ENCODE measurements at regions not wholly inside any gene's neighbourhood (a gene's known extent, or its start where the extent isn't known, plus 50 kb on each side); places are given as distances from the start of the nearest gene placed in this dataset.
A peak's percentile ranks its signal among the peaks of the same experiment; 100 is the strongest.

GRCh38 chr10:130412317-130412716, 276.1 kb downstream of the GLRX3 start:
- intact Hi-C loops (cut with DNase I) = no loop called here
- DNase-seq = peak in 1 of 42 donors; percentile 6

- peak in 2 of 42 donors; percentile 5 to 16 for DNase-seq
- intact Hi-C loops (cut with DNase I) = no loop called here
Measured at GRCh38 chr10:130416334-130417150, 280.4 kb downstream of the GLRX3 start.

GRCh38 chr10:130418731-130419130, 282.5 kb downstream of the GLRX3 start:
- peak in 1 of 42 donors; percentile 11 for DNase-seq
- intact Hi-C loops (cut with DNase I) = no loop called here

DNA sequence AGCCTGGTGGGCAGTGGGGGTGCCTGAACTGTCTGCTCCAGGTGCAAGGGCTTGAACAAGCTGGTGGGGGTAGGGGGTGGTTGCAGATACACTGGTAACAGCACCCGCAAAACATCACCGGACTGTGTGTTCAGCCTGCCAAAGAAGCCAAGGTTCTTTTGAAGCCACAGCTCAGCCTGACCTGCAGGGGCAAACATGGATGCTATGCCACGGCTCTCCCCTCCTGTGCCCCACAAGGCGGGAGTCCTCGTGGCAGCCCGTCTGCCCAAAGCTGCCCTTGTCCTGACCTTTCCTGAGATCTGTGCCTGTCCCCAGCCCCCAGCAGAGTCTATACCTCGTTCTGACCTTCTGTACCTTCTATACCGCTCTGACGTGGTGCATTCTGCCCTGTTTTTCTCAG, 285.7 kb downstream of the GLRX3 start:
- peak in 3 of 42 donors; percentile 2 to 30 (median 11) for DNase-seq
- intact Hi-C loops (cut with DNase I) = no loop called here

- peak in 2 of 42 donors; percentile 5 to 6 for DNase-seq
- intact Hi-C loops (cut with DNase I) = no loop called here
Measured at GRCh38 chr10:130422366-130423324, 286.5 kb downstream of the GLRX3 start.

DNA sequence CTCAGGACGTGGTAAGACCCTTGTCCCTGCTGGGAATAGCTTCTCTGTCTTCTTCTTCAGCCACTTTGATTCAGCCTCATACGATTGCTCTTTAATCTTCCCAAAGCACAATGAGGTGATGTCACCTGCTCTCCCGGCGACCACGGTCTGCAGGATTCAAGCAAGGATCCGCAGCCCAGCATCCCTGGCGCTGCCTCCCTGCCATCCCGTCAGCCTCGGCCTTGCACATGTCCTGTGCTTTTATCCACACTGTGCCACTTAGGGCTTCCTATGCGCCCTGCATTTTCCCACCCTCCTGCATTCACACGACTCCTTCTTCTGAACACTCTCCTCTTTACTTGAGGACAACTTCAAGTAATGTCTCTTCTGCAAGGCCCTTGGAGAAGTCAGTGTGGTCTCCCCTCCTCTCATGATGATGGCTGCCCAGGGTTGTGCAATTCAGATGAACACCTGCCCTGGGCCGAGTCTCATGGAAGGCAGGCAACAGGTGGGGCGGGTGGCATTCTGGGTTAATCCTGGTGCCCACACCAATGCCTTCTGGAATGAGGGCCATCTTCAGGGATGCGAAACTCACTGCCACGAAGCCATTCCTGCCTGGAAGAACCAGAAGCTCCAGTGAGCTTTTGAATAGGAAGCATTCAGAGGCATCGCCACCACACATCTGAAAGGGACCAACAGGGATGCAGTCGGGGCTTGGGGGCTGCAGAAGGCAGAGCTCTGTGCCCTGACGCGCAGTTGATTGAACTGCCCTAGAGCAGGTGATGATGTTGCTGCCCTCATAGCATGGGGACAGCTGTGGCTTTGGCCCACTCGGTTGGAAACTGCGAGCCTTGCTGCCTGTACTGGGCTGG, 287.5 kb downstream of the GLRX3 start:
- intact Hi-C loops (cut with DNase I) = no loop called here
- peak in 3 of 42 donors; percentile 4 to 30 (median 11) for DNase-seq

- peak in 1 of 42 donors; percentile 1 for DNase-seq
- intact Hi-C loops (cut with DNase I) = no loop called here
Measured at GRCh38 chr10:130424418-130424817, 288.2 kb downstream of the GLRX3 start.

GRCh38 chr10:130425169-130425568, 289.0 kb downstream of the GLRX3 start:
- peak in 2 of 42 donors; percentile 3 to 18 for DNase-seq

DNA sequence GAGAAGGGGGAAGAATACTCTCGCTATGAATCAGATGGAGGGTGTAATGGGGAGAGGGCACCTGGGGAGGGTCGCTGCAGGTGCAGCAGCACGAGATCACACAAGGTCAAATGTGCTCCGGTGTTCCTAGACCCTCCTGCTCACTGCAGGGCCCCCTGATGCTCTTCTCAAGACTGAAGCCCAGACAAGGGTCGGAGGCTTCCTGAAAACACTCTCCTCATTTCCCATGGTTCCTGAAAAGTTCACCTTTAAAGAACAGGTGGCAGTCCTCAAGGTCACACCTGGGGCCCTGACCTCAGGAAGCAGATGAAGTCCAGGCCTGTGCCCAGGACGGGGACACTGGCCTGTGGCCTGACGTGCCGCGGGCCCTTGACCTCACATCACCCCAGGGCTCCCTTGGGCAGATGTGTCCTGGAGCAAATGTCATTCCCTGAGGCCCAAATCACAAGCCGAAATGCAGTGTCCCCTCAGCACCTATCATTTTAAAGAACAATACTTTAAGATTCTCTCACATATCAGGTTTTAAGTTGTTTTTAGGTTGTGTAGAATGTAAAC, 289.8 kb downstream of the GLRX3 start:
- intact Hi-C loops (cut with DNase I) = no loop called here
- peak in 2 of 42 donors; percentile 5 to 34 for DNase-seq

More at GRCh38 chr10:130425169-130425568, 289.0 kb downstream of the GLRX3 start:
- intact Hi-C loops (cut with DNase I) = no loop called here

GRCh38 chr10:130427216-130427722, 291.1 kb downstream of the GLRX3 start:
- intact Hi-C loops (cut with DNase I) = no loop called here

DNA sequence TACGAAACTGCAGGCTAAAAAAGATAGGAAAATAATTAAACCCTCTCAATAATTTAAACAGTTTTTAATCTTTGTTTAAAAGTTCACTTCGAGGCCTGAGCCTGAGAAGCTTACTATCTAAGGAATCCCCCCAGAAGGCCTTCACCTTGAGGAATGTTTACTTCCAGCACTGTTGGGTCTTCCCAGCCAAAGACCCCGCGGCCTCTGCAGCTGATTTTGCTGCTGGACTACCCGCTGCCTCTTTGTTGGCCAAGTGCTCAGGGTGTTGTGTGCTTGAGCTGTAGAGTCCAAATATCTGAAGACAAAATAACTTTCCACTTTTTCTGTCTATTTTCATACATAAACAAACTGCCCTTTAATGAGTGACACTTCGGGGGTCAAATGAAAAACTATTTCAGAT, 292.7 kb downstream of the GLRX3 start:
- intact Hi-C loops (cut with DNase I) = no loop called here
- peak in 1 of 42 donors; percentile 3 for DNase-seq

More at GRCh38 chr10:130427216-130427722, 291.1 kb downstream of the GLRX3 start:
- DNase-seq = no peak

DNA sequence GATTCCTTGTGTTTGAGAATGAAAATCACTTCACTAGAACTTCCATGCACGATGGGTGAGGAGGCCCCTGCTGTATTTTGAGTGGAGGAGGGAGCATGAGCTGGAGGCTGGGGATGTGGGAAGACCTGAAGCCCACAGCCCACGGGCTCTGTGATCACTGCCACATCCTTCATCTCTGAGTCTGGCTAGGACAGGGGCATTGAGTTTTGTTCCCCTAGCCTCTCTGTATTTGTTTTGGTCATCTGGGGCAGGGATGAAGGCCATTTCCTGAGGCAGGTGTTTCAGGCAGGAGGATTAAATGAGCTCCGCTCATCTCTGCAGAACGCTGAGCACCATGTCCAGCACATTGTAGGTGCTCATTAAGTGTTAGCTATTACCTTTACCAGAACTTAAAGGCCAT, 293.6 kb downstream of the GLRX3 start:
- DNase-seq = peak in 1 of 42 donors; percentile 1
- intact Hi-C loops (cut with DNase I) = no loop called here

- peak in 2 of 42 donors; percentile 1 to 32 for DNase-seq
- intact Hi-C loops (cut with DNase I) = no loop called here
Measured at GRCh38 chr10:130430291-130430690, 294.1 kb downstream of the GLRX3 start.

DNA sequence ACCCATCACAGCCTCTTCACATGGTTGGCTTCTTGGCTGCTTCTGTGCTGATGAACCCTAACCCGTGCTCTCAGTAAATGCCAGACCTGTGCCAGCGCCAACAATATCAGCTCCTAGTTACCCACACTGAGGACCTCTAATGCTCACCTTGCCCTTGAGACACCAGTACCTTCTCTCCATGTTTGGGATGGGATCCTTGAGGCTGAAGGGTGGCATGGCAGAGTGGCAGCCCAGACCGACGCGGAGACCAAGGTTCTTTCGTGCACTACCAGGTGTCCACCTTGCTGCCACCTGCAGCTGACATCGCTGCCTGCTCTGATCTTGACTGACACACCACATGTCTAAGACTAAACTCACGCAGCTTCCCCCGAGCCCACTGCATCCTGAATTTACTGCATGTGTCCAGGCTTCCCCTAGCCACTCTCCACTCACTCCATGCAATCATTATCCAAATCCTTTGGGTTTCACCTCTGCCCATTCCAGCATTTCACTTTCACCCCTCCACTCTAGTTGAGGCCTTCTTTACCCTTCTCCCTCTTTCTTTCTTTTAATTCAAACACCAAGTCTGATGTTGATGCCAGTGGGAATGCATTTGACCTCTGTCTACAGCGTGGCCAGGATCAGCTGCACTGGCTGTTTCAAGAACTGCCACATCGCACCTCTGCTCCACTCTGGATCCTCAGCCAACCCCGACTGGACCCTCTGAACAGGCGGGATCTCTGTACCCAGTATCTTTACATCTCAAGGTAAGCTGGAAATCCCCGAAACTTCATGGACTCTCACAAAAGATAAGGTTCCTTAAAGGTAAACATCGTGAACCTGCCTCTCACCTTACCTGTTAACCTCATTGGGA, 294.9 kb downstream of the GLRX3 start:
- intact Hi-C loops (cut with DNase I) = no loop called here
- DNase-seq = peak in 1 of 42 donors; percentile 1

DNA sequence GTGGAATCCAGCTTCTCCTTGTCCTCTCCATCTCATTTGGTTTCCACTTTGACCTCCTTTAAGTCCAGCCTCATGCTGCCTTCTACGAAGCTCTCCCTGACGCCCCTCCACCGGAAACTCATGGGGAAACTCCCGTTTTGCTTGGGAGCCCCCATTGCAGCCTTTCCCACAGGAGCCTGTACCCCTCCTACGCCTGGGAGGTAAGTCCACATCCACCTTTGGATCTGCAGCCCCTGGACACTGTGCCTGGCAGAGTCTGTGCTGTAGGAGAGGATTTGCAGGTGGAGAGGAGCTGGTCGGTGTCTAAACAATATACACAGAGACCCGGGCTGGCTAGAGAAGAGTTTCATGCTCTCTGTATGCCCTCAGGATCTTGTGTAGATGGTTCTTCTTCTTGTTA, 296.1 kb downstream of the GLRX3 start:
- intact Hi-C loops (cut with DNase I) = no loop called here
- peak in 2 of 42 donors; percentile 5 to 22 for DNase-seq

GRCh38 chr10:130432850-130433249, 296.7 kb downstream of the GLRX3 start:
- peak in 2 of 42 donors; percentile 4 to 34 for DNase-seq
- intact Hi-C loops (cut with DNase I) = no loop called here

Data from head of caudate nucleus (tissue), 42 donors.